NCI-H526 (cell line): ENCODE measurements at regions not wholly inside any gene's neighbourhood (a gene's known extent, or its start where the extent isn't known, plus 50 kb on each side); places are given as distances from the start of the nearest gene placed in this dataset.
A peak's percentile ranks its signal among the peaks of the same experiment; 100 is the strongest.

ENCODE experiments used
- DNase-seq, 2 experiments: peaks; one replicate each; lab custom pipeline; 2025; lab: John Stamatoyannopoulos, UW

DNA sequence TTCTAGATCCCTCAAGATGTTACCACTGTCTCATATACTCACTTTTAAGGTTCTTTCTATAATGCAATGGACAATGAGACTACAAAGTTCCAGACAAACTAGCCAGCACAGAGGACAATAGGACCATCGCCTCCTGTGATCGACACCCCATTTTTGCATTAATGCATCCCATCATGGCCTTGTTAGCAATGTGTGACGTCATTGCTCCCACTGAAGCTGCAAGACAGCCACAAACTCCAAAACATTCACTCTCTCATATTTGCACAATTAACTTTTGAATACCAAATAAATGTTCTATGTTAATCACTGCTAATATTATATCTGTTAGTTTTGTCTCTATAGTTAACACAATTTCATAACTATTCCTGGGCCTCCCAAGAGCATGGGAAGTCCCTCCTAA, 88.8 kb upstream of the TMEM72 start:
- no peak for DNase-seq

DNA sequence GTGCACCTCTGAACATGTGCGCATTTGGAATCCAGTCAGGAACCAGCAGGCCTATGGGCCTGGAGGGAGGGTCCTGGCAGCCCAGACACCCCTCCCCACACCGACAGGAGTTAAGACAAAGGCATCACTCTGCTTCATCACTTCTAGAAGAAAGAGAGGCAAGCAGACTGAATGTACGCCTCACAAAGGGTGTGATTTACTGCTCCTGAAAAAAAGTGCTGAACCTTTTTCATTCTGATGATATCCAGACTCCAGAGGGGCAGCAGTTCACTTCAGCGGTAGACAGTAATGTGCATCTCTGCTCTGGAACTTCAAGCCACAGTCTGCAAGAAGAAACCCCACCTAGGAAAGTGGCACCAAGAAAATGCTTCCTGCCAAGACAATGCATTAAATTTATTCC, 88.2 kb upstream of the TMEM72 start:
- DNase-seq, result no peak

DNA sequence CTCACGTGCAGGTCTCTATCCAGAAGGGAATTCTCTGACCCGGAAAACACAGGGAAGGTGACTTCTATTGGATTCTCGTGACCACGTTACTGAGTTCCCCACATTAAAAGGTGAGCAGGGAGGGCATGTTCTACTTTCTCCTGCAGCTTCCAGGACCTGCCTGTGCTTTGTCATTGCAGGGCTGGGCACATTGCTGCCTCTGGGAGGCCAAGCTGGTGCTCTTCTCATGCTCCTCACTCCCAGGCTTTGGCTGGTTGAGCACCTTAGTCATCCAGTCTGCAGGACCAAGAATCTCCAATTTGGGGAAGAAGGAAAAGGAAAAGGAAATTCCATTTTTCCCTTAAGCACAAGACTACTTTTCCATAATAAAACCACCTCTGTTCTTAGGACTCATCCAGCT, 86.5 kb upstream of the TMEM72 start:
- DNase-seq, result no peak

DNA sequence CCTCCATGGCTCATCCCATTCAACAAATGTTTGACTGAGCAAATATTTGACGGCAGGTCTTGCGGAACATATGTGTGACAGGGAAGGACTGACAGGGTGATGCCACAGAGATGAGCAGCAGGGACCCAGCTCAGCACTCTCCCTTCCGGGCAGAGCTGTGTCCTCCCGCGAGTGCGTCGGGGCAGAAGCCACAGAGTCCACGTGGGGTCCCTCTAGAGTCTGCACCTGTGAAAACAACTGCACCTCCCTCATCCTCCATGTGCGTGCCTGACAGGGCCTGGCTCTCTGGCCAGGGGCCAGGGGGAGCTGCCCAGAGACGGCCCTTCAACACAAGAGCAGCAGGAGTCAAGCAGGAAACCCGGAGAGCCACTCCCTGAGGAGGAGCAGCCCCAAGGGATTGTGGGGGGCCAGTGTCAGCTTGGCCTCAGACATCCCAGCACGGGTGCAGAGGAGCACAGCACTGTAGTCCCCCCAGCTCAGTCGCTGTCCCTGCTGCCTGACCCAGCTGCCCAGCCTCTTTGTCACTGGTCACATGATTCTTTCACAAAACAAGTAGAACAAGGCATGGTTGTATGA, 83.6 kb upstream of the TMEM72 start:
- no peak for DNase-seq

DNA sequence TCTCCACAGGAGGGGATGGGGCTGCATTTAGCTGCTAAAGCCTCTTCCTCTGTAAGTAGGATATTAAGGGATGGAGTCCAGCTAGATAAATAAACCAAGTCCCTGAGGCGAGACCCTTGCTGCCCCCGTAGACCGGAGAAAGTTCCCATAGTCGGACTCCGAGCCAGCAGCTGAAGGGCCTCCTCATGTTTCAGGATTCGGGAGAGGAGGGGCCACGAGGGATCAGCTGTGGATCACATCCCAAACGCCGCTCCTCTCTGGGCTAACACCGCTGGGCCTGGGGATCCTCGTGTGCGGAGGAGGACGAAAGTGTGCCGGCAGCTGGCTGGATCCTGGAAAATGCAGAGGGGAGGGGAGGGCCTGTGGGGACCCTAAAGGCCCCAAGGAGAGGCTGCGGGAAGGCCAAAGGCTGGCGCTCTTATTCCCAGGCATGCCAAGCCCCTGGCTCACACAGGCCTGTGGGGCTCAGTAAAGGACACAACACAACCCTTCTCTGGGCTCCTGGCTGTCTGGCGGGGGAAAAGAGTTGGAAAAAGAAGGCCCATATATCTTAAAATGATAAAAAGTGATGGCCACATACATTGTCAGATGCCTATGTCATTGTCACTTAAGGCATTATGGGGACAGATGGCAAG, 82.5 kb upstream of the TMEM72 start:
- DNase-seq, result no peak

DNA sequence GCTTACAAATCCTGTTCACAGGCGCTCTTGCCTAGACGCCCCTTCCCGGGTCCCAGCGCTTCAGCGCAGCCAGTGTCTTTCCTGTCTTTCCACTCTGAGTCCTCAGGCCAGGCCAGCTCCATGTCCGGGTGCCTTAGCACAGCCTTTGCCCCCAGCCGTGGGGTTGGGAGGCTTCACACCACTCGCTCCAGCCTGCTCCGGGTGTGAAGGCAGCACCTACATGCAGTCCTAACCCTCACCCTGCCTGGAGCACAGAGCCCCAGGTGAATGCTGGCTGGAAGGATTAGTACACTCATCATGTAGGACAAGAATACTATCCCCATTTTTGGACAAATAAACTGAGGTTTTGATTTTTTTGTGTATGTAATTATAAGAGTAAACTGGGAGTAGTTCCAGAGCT, 81.7 kb upstream of the TMEM72 start:
- no peak for DNase-seq

DNA sequence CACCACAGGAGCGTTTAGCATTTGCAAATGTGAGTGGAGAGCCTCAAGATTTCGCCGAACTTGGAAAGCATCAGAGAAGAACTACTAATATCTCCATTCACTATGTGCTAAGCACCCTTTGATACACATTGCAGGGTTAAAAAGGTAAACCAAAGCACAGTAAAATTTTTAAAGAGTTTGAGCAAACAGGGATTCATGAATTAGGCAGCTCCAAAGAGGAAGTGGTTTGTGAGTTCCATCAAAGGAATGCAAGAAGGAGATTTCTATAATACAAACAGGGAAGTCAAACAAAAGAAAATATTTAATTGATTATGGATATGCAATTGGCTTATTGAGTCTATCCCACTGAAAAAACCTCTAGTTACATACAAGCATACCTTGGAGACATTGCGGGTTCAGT, 81.1 kb upstream of the TMEM72 start:
- DNase-seq, result no peak

DNA sequence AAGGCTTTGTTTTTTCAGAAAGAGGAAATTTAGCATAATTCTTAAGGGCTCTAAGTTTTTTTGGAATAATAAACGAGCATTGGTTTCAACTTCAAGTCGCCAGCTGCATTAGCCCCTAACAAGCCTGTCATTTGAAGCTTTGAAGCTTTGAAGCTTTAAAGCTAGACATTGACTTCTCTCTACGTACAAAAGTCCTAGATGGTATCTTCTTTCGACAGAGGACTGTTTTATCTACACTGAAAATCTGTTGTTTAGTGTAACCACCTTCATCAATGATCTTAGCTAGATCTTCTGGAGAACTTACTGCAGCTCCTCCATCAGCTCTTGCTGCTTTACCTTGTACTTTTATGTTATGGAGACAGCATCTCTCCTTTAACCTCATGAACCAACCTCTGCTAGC, 79.6 kb upstream of the TMEM72 start:
- DNase-seq, result no peak

DNA sequence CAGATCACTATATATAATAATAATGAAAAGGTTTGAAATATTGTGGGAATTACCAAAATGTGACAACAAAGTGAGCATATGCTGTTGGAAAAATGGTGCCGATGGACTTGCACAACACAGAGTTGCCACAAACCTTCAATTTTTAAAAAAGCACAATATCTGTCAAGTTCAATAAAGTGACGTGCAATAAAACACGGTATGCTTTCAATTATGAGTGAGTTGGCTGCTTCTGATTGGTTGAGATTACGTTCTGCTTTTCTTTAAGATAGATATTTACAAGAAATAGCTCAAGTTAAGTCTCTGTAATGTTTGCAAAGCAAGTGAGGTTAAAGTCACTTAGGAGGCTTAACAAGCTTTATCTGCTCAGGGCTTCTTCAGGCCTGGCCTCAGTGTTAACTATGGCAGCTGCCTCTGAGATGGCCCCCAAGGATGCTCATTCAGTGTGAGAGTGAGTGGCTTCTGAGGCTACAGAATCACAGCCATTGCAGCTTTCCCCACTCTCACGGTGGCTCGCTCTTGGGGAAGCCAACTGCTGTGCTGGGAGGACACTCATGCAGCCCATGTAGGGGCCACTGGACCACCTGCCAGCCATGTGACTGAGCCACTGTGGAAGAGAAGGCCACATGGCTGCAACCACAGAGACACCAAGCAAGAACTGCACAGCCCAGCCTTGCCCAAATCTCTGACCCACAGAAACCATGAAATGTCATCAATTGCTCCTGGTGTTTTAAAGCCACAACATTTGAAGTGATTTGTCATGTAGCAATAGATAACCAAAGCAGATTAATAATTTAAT, 78.3 kb upstream of the TMEM72 start:
- no peak for DNase-seq

DNA sequence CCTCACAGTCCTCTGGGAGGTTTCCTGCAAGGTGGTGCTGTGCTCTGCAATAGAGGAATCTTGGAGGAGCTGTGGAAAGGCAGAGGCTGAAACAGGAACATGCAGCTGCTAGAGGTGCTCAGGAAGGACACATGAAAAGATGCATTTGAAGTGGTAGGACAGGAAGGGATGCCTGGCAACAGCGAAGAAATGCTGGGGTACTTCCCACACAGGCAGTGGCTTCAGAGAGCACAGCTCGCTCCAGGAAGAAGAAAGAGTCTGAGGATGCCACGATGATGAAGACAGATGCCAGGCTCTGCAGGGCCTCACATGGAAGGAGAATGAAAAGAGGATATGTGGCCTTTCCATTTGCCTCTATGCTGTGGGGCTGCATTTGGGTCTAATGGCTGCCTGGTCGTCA, 77.0 kb upstream of the TMEM72 start:
- no peak for DNase-seq

DNA sequence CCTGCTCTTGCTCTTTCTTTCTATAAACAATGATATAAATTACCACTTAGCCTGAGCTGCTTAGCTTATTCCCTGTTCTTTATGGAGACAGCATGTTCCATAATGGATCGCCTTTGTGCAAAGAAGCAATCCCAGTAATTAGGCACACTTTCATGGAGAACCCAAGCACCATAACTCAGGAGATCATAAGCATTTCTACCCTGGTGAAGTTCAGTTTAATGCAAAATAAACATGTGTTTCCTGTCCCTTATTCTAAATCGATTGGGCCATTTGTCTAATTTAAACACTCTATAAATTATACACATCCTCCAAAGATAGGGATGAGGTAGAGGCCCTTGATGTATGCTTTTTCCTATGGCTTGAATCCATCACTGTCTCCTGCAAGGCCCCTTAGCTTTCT, 75.8 kb upstream of the TMEM72 start:
- no peak for DNase-seq

DNA sequence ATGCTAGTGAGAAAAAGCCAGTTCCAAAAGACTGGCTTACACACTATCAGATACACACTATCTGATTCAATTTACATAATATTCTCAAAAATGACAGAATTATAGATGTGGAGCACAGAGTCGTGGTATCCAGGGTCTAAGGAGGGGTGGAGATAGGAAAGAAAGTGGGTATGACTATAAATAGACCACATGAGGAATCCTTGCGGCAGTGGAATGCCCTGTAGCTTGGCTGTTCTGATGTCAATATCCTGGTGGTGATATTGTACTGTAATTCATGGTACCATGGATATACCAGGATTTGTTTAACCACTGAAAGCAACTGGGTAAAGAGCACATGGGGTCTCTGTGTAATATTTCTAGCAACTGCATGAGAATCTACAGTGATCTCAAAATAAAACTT, 67.7 kb upstream of the TMEM72 start:
- DNase-seq, result no peak

DNA sequence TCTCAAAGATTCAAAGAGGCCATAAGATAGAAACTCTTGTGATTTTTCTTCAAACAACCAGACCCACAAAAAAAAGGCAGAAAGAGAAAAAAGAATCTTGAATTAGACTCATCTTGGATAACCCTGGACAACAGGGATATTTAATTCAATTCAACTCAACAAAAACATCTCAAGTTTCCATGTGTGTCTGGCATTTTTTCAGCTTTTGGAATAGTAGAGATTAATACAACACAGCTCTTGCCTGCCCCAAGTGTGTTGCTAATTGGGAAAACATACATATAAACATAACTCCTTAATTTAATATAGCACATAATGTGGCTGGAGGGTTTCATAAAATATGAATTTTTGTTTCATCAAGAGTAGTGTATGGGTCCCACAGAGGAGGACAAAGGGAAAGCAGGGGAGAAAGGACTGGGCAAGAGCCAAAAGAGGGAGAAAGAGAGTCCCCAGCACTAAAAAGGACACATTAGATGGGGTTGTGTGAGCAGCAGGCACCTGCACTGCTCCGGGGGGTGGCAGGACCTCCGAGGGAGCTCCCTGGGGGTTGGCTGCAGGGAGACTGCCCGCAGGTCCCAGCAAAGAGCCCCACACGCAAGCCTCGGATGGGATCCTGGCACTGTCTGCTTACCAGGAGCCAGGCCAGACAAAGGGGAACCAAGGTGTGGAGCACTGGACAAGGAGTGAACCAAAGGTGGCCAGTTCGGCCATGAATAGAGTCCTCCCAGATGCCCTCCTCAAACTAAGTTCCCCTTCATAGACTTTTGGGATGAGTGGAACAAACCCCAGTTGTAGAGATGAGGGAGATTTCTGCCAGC, 65.6 kb upstream of the TMEM72 start:
- DNase-seq, result no peak

DNA sequence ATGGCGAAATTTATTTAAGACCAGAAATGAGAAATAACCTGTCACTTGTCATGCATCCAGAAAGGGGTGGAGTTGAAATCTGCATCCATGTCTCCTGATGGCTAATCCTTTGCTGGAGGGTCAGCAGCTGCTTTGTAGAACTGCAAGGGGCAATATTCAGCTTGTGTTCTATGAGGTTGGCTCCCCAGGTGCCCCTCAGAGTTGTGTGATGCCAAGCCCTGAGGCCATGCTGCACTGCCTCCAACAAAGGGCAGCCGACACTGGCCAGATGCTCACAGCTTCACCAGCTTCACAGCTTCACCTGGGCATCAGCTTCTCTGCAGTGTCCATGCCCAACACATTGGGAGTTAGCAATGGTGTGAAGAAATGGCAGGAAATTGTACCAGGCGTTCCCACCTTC, 64.0 kb upstream of the TMEM72 start:
- no peak for DNase-seq

DNA sequence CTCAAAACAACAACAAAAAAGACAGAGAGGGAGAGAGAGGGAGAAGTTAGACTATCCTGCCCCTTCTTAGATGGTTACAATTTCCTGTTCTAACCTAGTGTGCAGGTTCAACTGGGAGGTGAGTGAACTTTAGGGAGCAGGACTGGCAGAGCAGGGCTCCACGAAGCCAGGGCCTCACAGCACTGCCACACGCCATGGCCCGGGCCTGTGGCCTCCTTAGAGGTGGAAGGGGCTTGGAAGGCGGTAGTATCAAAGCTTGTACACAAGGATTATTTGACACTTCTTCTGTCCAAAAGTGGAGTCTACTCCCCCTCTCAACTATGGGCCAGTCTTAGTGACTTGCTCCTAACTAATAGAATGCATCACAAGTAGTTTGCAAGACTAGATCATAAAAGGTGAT, 62.9 kb upstream of the TMEM72 start:
- DNase-seq, result no peak

DNA sequence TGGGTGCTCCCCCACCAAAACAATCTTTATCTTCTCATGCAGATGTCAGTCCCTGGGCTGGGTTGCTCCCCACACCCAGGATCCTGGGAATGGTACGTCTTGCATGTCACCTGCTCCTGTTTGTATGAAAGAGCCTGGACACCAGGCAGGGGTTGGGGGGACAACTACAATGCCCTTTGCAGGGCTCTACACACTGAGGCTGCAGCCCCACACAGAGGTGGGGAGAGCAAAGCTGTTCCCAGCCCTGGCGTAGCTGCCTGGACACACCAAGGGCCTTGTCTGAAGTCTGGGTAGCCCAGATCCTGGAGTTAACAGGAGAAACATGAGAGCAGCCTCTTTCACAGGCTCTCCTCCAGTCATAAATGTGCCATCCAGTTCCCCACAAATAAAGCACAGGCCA, 61.2 kb upstream of the TMEM72 start:
- DNase-seq, result no peak

DNA sequence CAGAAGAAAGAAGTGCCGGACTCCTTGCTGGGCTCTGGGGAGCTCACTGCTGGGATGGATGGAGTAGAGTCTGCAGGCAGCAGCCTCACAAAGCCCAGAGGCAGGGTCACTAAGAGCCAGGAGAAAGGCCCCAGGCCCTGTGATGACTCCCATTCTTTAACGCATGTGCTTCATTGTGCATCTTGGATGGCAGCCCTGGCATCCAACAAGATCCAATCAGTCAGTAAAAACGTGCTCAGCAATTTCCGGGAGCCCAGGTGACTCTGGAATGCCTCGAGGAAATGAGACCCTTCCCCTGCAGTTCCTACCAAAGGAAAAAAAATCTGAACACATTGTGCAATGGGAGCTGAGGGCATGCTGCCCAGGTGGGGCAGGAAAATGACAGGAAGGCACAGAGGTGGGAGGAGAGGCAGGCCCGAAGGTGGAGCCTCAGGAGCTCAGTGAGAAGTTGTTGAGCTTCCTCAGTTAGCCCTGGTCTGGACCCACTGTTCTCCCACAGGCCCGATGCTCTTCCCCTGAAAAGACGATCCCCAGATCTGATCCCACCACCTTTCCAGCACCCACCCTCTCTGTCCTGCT, 60.7 kb upstream of the TMEM72 start:
- DNase-seq, result no peak

DNA sequence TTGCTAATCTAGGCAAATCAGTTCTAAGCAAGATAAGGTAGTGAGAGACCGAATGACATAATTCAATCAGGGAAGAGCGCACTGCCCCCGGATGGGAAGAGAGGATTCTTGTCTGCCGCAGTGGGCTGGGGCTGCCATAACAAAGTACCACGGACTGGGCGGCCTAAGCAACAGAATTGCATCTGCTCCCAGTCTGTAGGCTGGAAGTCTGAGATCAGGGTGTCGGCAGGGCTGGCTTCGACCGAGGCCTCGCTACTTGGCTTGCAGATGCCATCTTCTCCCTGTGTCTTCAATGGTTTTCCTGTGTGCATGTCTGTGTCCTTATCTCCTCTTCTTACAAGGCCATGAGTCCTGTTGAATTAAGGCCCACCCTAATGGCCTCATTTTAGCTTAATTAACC, 59.7 kb upstream of the TMEM72 start:
- DNase-seq, result no peak

DNA sequence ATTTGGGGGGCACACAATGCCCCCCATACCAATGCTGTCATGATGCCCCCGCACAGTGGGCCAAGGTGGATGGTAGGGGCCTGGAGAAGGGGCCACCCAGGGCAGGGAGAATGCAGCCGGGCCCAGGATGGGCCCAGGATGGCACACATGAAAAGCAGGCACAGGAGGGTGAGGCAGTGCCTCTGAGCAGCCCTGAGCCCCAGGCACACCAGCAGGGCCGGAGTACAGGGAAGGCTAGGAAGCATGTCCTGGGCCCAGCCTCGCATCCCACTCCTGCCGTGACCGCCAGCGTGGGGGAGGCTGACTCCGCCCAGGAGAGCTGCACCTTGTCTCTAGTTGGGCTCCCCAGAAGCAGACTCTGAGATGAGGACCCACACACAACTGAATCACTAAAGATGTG, 59.3 kb upstream of the TMEM72 start:
- DNase-seq, result no peak

DNA sequence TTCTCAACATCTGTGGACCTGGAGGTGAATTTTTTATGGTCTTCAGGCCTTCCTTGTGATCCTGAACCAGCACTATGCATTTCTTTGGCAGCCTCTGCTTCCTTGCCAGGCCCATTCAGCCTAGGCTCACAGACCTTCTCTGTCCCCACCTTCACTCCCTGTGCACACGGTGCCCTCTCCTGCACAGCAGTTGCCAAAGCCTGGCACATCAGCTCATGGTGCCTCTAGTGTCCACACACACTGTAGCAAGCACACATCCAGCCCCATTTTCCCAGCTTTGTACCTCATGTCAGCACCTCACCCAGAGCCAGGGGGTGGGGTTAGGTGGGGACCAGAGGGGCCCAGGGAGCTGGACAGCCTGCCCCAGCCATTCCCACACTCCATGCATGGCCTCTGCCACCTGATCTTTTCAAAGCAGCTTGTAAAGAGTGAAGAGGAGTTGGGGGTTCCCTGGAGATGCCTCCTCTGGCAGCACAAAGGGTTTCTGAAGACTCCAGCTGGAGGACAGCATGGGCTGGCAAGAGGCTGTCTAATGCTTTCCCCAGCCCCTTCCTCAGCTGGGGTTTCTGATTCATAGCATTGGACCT, 57.9 kb upstream of the TMEM72 start:
- peak in 1 of 2 experiments; percentile 3 for DNase-seq

DNA sequence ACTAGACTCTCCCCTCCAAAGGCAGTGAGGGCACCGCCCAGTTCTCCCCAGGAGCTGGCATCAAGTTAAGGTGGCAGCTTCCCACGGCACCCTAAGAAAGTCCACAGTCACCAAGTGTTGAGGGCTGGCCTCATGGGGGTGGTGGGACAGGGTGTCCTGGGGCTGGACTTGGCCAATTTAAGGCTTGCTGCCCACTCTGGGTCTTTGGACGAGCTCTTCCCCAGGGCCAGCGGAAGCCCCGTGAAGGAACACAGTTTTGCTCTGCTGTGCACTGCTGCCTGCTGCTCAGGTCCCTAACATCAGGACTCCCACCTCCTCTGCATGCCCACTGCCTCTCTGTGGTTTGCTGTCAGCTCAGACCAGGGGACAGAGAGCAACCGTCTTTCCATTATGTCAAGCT, 57.3 kb upstream of the TMEM72 start:
- DNase-seq, result no peak
